Brain microvascular endothelial cell (primary cell): ENCODE measurements at regions not wholly inside any gene's neighbourhood (a gene's known extent, or its start where the extent isn't known, plus 50 kb on each side); places are given as distances from the start of the nearest gene placed in this dataset.
A peak's percentile ranks its signal among the peaks of the same experiment; 100 is the strongest.
"Not testable (repeated sequence)": the region's sequence is repeated elsewhere in the genome, so short reads cannot be mapped to it uniquely, and the experiment has no call there.

Source experiments
- DNase-seq: peaks from one replicate; pipeline ENCODE4 v3.0.0-alpha.2; 2020
- H3K27ac ChIP-seq: fragments of 250-450 bp; sonication (Bioruptor Pico); 2 replicates; pipeline ENCODE4 v1.5.1; 2020; ENCODE audit warnings: mild to moderate bottlenecking, moderate library complexity
- H3K27me3 ChIP-seq: fragments of 250-450 bp; sonication (Bioruptor Pico); replicated peaks from 2 replicates; pipeline ENCODE4 v1.5.1; 2020; ENCODE audit warnings: mild to moderate bottlenecking
- H3K36me3 ChIP-seq: fragments of 250-450 bp; sonication (Bioruptor Pico); replicated peaks from 2 replicates; pipeline ENCODE4 v1.5.1; 2020; ENCODE audit warnings: mild to moderate bottlenecking
- H3K4me3 ChIP-seq: 2 replicates; pipeline ENCODE4 v1.5.1; 2011; ENCODE audit warnings: low read depth, mild to moderate bottlenecking, control low read depth, low read length, moderate library complexity
- CTCF ChIP-seq: IDR thresholded peaks from 2 replicates; pipeline ENCODE4 v1.5.1; 2011; ENCODE audit warnings: low read depth, mild to moderate bottlenecking, moderate library complexity, low read length, control low read depth, inconsistent platforms; ENCODE audit errors: missing control alignments
- in situ Hi-C: cut with HindIII; loops from 2 replicates; pipeline ENCODE4 v1.10.0; 2017; ENCODE audit warnings: low sequenced_read_pairs, low pct_ligation_motif_present

- H3K27ac ChIP-seq, result no peak overlapping the region
- TF ChIP-seq CTCF, result no peak
- peak; percentile 14 for DNase-seq
- H3K27me3 ChIP-seq, result no peaks in the 10 kb centered on the region
- in situ Hi-C loops, result no loop called here
- H3K4me3 ChIP-seq, result no peak overlapping the region
- H3K36me3 ChIP-seq, result no peaks in the 10 kb centered on the region
These were observed 180.2 kb downstream of the OSR1 start for GRCh38 chr2:19178175-19178574.

DNA sequence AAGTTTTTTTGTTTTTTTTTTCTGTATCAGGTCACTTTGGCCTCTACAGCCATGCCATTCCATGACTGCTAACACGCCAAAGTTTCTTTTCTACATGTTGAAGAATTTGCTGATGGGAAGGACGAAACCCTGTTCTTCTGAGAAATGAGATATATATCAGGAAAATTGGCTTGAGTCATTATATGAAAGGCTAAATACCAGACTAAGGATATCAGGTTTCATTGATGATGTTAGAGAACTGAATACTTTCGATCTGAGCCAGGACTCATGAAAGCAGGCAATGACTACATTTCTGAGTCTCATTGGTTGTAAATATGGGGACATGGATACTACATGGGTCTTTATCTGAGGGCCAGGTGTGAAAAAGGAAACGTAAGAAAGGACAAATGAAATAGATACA lies 181.4 kb downstream of the OSR1 start:
- Histone ChIP-seq H3K27ac (no peak overlapping the region), H3K4me3 (no peak overlapping the region), H3K36me3 (no peaks in the 10 kb centered on the region), H3K27me3 (no peaks in the 10 kb centered on the region)
- TF ChIP-seq CTCF, result no peak
- in situ Hi-C loops, result no loop called here
- peak; percentile 33 for DNase-seq

- Histone ChIP-seq H3K27me3 (no peaks in the 10 kb centered on the region), H3K27ac (no peak overlapping the region), H3K4me3 (no peak overlapping the region), H3K36me3 (no peaks in the 10 kb centered on the region)
- no peak for DNase-seq
- no peak for TF ChIP-seq CTCF
- in situ Hi-C loops, result no loop called here
These were observed 182.1 kb downstream of the OSR1 start for GRCh38 chr2:19176172-19176852.

- in situ Hi-C loops, result no loop called here
- Histone ChIP-seq H3K36me3 (no peaks in the 10 kb centered on the region), H3K27ac (no peak overlapping the region), H3K27me3 (no peaks in the 10 kb centered on the region), H3K4me3 (no peak overlapping the region)
- DNase-seq, result no peak
- no peak for TF ChIP-seq CTCF
These were observed 184.2 kb downstream of the OSR1 start for GRCh38 chr2:19174176-19174575.

GRCh38 chr2:19171409-19171808 lies 187.0 kb downstream of the OSR1 start:
- Histone ChIP-seq H3K27me3 (no peaks in the 10 kb centered on the region), H3K27ac (no peak overlapping the region), H3K36me3 (no peaks in the 10 kb centered on the region), H3K4me3 (no peak overlapping the region)
- TF ChIP-seq CTCF, result no peak
- no peak for DNase-seq
- in situ Hi-C loops, result no loop called here

DNA sequence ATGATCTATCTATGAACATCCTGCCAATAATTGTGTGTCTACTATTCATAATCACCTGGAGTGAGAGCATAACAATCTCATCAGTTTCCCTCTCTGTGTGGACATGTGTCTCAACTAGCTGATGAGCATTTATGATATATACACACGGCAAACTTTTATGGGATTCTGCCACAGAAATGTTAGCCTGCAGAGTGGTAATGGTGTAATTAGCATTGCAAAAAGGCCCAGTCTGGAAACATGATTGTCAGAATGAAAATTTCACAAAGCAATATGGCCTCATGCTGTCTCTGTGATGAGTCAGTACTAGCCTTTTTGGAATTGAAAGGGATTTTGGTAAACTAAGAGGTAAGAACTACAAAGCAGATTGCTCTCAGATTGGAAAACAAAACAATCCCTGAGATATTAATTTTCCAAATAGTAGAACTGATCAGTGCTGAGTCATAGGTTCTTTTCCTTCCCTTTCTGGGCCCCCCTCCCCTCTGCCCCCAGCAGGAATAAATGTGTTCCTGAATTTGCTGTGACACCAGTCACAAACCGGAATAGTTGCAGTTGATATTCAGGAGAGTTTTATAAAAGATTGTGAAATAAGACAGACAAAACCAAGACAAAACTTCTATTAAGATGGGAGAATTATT lies 189.2 kb downstream of the OSR1 start:
- in situ Hi-C loops, result no loop called here
- TF ChIP-seq CTCF, result no peak
- Histone ChIP-seq H3K27ac (no peak overlapping the region), H3K4me3 (no peak overlapping the region), H3K27me3 (no peaks in the 10 kb centered on the region), H3K36me3 (no peaks in the 10 kb centered on the region)
- no peak for DNase-seq

DNA sequence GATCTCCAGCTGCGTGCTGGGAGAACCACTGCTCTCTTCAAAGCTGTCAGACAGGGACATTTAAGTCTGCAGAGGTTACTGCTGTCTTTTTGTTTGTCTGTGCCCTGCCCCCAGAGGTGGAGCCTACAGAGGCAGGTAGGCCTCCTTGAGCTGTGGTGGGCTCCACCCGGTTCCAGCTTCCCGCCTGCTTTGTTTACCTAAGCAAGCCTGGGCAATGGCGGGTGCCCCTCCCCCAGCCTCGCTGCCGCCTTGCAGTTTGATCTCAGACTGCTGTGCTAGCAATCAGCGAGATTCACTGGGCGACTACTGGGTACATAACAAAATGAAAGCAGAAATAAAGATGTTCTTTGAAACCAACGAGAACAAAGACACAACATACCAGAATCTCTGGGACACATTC lies 194.3 kb downstream of the OSR1 start:
- H3K36me3 ChIP-seq, H3K27ac ChIP-seq, in situ Hi-C loops: not testable (repeated sequence)

More for the DNA sequence above, 194.3 kb downstream of the OSR1 start:
- DNase-seq, H3K27me3 ChIP-seq, H3K4me3 ChIP-seq: not testable (repeated sequence)
